ENCODE measurements at regions not wholly inside any gene's neighbourhood (a gene's known extent, or its start where the extent isn't known, plus 50 kb on each side); places are given as distances from the start of the nearest gene placed in this dataset.

GRCh38 chr10:69736886-69737641 is 64.6 kb upstream of the COL13A1 start:
- H3K27ac ChIP-seq (replicated peaks), result no peak overlapping the region
- no peaks in the 10 kb centered on the region for H3K36me3 ChIP-seq
- H3K4me1 ChIP-seq, result peaks cover 49% of the 10 kb centered on the region

GRCh38 chr10:69738071-69738470 is 63.6 kb upstream of the COL13A1 start:
- intact Hi-C loops (cut with micrococcal nuclease), result no loop called here

More at GRCh38 chr10:69736886-69737641, 64.6 kb upstream of the COL13A1 start:
- no peaks in the 10 kb centered on the region for H3K9me3 ChIP-seq (replicated peaks)
- TF ChIP-seq CTCF (IDR thresholded peaks at IDR 0.05; ENCODE audit: borderline replicate concordance), result no peak
- no peak overlapping the region for H3K4me3 ChIP-seq
- H3K27me3 ChIP-seq (ENCODE audit: low read depth), result peaks cover 10% of the 10 kb centered on the region
- intact Hi-C loops (cut with micrococcal nuclease), result no loop called here
- no peak for DNase-seq

GRCh38 chr10:69738858-69739435 is 62.8 kb upstream of the COL13A1 start:
- intact Hi-C loops (cut with micrococcal nuclease), result no loop called here
- no peaks in the 10 kb centered on the region for H3K36me3 ChIP-seq
- no peaks in the 10 kb centered on the region for H3K9me3 ChIP-seq (replicated peaks)
- H3K4me1 ChIP-seq, result peaks cover 30% of the 10 kb centered on the region
- no peak overlapping the region for H3K4me3 ChIP-seq
- peaks cover 20% of the 10 kb centered on the region for H3K27me3 ChIP-seq (ENCODE audit: low read depth)
- H3K27ac ChIP-seq (replicated peaks), result no peak overlapping the region
- DNase-seq, result no peak
- no peak for TF ChIP-seq CTCF (IDR thresholded peaks at IDR 0.05; ENCODE audit: borderline replicate concordance)

More at GRCh38 chr10:69738071-69738470, 63.6 kb upstream of the COL13A1 start:
- no peaks in the 10 kb centered on the region for H3K36me3 ChIP-seq
- no peak overlapping the region for H3K27ac ChIP-seq (replicated peaks)
- no peak for DNase-seq
- no peak overlapping the region for H3K4me3 ChIP-seq
- H3K4me1 ChIP-seq, result peaks cover 39% of the 10 kb centered on the region
- peaks cover 12% of the 10 kb centered on the region for H3K27me3 ChIP-seq (ENCODE audit: low read depth)
- TF ChIP-seq CTCF (IDR thresholded peaks at IDR 0.05; ENCODE audit: borderline replicate concordance), result no peak
- H3K9me3 ChIP-seq (replicated peaks), result no peaks in the 10 kb centered on the region

- Histone ChIP-seq H3K27me3 (ENCODE audit: low read depth) (peaks cover 27% of the 10 kb centered on the region), H3K4me1 (peaks cover 23% of the 10 kb centered on the region), H3K9me3 (replicated peaks) (no peaks in the 10 kb centered on the region), H3K36me3 (no peaks in the 10 kb centered on the region), H3K27ac (replicated peaks) (no peak overlapping the region), H3K4me3 (no peak overlapping the region)
- intact Hi-C loops (cut with micrococcal nuclease), result no loop called here
- TF ChIP-seq CTCF (IDR thresholded peaks at IDR 0.05; ENCODE audit: borderline replicate concordance), result no peak
- DNase-seq, result no peak
Observed at GRCh38 chr10:69739634-69740033, 62.1 kb upstream of the COL13A1 start.

- Histone ChIP-seq H3K4me3 (no peak overlapping the region), H3K4me1 (peaks cover 23% of the 10 kb centered on the region), H3K9me3 (replicated peaks) (no peaks in the 10 kb centered on the region), H3K36me3 (no peaks in the 10 kb centered on the region), H3K27me3 (ENCODE audit: low read depth) (peaks cover 32% of the 10 kb centered on the region), H3K27ac (replicated peaks) (no peak overlapping the region)
- intact Hi-C loops (cut with micrococcal nuclease), result no loop called here
- TF ChIP-seq CTCF (IDR thresholded peaks at IDR 0.05; ENCODE audit: borderline replicate concordance), result no peak
- DNase-seq, result no peak
Observed at GRCh38 chr10:69740126-69740525, 61.6 kb upstream of the COL13A1 start.
